ENCODE measurements at regions not wholly inside any gene's neighbourhood (a gene's known extent, or its start where the extent isn't known, plus 50 kb on each side); places are given as distances from the start of the nearest gene placed in this dataset.

DNA sequence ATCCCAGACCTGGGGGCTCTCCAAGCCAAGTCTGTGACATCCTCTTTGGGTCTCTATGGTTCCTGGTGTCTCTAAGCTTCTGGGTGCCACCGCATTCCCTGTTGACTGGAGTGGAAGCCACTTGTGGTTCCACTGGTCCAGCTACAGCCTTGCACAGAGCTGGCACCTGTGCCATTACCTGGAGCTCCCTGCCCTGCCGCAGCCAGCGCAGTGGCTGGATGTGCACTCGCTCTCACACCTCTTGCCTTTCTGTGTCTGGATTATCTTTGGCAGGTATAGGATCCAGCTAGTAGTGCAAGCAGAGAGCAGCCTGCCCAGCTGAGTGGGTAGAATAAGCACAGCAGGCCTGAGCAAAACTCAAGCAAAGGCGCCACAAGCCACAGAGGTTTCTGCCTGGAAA is 1635.5 kb downstream of the OTOL1 start:
- TF ChIP-seq, protein P1, sequence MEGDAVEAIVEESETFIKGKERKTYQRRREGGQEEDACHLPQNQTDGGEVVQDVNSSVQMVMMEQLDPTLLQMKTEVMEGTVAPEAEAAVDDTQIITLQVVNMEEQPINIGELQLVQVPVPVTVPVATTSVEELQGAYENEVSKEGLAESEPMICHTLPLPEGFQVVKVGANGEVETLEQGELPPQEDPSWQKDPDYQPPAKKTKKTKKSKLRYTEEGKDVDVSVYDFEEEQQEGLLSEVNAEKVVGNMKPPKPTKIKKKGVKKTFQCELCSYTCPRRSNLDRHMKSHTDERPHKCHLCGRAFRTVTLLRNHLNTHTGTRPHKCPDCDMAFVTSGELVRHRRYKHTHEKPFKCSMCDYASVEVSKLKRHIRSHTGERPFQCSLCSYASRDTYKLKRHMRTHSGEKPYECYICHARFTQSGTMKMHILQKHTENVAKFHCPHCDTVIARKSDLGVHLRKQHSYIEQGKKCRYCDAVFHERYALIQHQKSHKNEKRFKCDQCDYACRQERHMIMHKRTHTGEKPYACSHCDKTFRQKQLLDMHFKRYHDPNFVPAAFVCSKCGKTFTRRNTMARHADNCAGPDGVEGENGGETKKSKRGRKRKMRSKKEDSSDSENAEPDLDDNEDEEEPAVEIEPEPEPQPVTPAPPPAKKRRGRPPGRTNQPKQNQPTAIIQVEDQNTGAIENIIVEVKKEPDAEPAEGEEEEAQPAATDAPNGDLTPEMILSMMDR (IDR thresholded peaks at IDR 0.05) = no peak
- H3K4me1 ChIP-seq = no peaks in the 10 kb centered on the region
- ATAC-seq (no peak), DNase-seq (no peak)
- H3K27ac ChIP-seq = no peak overlapping the region
- intact Hi-C loops (cut with DNase I) = no loop called here
- H3K27me3 ChIP-seq = no peaks in the 10 kb centered on the region
- H3K9me3 ChIP-seq = peaks cover 0 to 24% of the 10 kb centered on the region in 2 donors
- no peaks in the 10 kb centered on the region for H3K36me3 ChIP-seq
- no peak overlapping the region for H3K4me3 ChIP-seq

DNA sequence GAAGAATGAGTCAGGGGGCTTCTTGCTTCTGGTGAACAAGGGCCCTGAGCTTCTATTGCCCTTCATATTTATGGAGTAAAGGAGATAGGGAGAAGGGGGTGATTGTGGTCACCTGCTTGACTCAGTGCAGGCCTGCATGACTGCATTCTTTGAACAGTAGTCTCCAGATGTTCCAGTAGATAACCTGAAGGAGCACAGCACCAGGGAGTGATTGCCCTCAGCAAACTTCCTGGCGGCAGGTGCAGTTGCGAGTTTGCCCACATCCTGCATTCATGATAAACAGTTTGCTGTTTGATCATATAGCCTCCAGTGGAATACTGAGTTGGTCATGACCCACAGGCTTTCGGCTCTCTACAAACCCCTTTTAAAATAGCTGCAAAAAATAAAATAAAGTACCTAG is 1632.7 kb downstream of the OTOL1 start:
- Histone ChIP-seq H3K27me3 (no peaks in the 10 kb centered on the region), H3K27ac (no peak overlapping the region), H3K36me3 (no peaks in the 10 kb centered on the region), H3K4me1 (no peaks in the 10 kb centered on the region), H3K9me3 (peaks cover 0 to 47% of the 10 kb centered on the region in 2 donors), H3K4me3 (no peak overlapping the region)
- intact Hi-C loops (cut with DNase I) = no loop called here
- TF ChIP-seq, protein P1 (IDR thresholded peaks at IDR 0.05) = no peak
- no peak for ATAC-seq
- no peak for DNase-seq

DNA sequence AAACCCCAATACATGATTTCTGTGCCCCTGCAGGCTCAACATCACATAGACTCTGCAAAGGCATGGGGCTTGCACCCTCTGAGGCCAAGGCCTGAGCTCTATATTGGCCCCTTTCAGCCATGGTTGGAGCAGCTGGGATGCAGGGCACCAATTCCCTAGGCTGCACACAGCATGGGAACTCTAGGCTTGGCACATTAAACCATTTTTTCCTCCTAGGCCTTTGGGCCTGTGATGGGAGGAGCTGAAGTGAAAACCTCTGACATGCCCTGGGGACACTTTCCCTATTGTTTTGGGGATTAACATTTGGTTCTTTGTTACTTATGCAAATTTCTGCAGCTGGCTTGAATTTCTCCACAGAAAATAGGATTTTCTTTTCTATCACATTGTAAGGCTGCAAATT is 1629.5 kb downstream of the OTOL1 start:
- no peak overlapping the region for H3K4me3 ChIP-seq
- H3K36me3 ChIP-seq = no peaks in the 10 kb centered on the region
- no peaks in the 10 kb centered on the region for H3K27me3 ChIP-seq
- DNase-seq = no peak
- H3K4me1 ChIP-seq = no peaks in the 10 kb centered on the region
- TF ChIP-seq, protein P1 (IDR thresholded peaks at IDR 0.05) = no peak
- intact Hi-C loops (cut with DNase I) = no loop called here
- H3K9me3 ChIP-seq = peaks cover 0 to 45% of the 10 kb centered on the region in 2 donors
- no peak for ATAC-seq
- H3K27ac ChIP-seq = no peak overlapping the region

Small RNA genes in the stretch of these regions (microRNA-seq; reads per million reads assigned to microRNA genes)
- 0 reads per million in 2 donors for gene MIR1263

All from left lung (tissue), 4 donors.